SK-N-SH (cell line): ENCODE measurements at regions not wholly inside any gene's neighbourhood (a gene's known extent, or its start where the extent isn't known, plus 50 kb on each side); places are given as distances from the start of the nearest gene placed in this dataset.

ENCODE experiments used
- CTCF ChIA-PET: fragments of 300-600, 350-600 bp; formaldehyde crosslinking; extraction: SDS; loops from one replicate; lab custom pipeline; 2021; lab: Yijun Ruan, JAX
- POLR2A ChIA-PET: fragments of 350-600 bp; sonication (Branson Sonifier 250); formaldehyde crosslinking; extraction: SDS; loops from one replicate; lab custom pipeline; 2020; ENCODE audit warnings: antibody characterized with exemption, inconsistent platforms; lab: Yijun Ruan, JAX
- DNase-seq: peaks from one replicate; pipeline ENCODE4 v3.0.0; 2012
- H2AFZ ChIP-seq: fragments of 200-600 bp; sonication (generic); 2 replicates; pipeline ENCODE4 v1.8.1; 2016; ENCODE audit warnings: antibody characterized with exemption, mild to moderate bottlenecking, low read depth
- H3F3A ChIP-seq: fragments of 200-600 bp; sonication (generic); replicated peaks from 2 replicates; pipeline ENCODE3; 2016; ENCODE audit warnings: antibody characterized with exemption, mild to moderate bottlenecking; ENCODE audit not compliant: insufficient read depth
- H3K27ac ChIP-seq, 2 experiments: fragments of 200-500 bp in 1 of 2; fragments of 200-600 bp in 1 of 2; sonication (Bioruptor generic) in 1 of 2; sonication (generic), shearing (Covaris generic) in 1 of 2; 2 replicates each; pipeline versions ENCODE4 v1.5.1 to v1.6.1; 2014 to 2016; ENCODE audit warnings: low read depth in 2 of 2, inconsistent platforms in 1 of 2, low read length in 1 of 2, mild to moderate bottlenecking in 1 of 2, mixed read lengths in 1 of 2
- H3K27me3 ChIP-seq: fragments of 200-600 bp; sonication (generic), shearing (Covaris generic); 2 replicates; pipeline ENCODE4 v1.6.1; 2016; ENCODE audit warnings: mixed run types; ENCODE audit not compliant: insufficient read depth
- H3K36me3 ChIP-seq, 2 experiments: fragments of 200-500 bp in 1 of 2; fragments of 200-600 bp in 1 of 2; sonication (Bioruptor generic) in 1 of 2; sonication (generic) in 1 of 2; replicated peaks in 1 of 2; 2 replicates each; pipeline versions ENCODE3 to v1.5.1; 2014 to 2016; ENCODE audit warnings: low read length in 1 of 2, mild to moderate bottlenecking in 1 of 2; ENCODE audit not compliant: insufficient read depth in 2 of 2, control insufficient read depth in 1 of 2
- H3K4me1 ChIP-seq, 2 experiments: fragments of 200-500 bp in 1 of 2; fragments of 200-600 bp in 1 of 2; sonication (Bioruptor generic) in 1 of 2; sonication (generic), shearing (Covaris generic) in 1 of 2; 2 replicates each; pipeline versions ENCODE4 v1.5.1 to v1.6.1; 2014 to 2016; ENCODE audit warnings: low read depth in 1 of 2, low read length in 1 of 2, mixed run types in 1 of 2; ENCODE audit not compliant: insufficient read depth in 2 of 2, control insufficient read depth in 1 of 2
- H3K4me2 ChIP-seq: fragments of 200-600 bp; sonication (generic), shearing (Covaris generic); 2 replicates; pipeline ENCODE4 v1.6.1; 2017; ENCODE audit warnings: mixed run types
- H3K4me3 ChIP-seq, 2 experiments: fragments of 200-500 bp in 1 of 2; fragments of 200-600 bp in 1 of 2; sonication (Bioruptor generic) in 1 of 2; sonication (generic), shearing (Covaris generic) in 1 of 2; 2 replicates each; pipeline versions ENCODE4 v1.5.1 to v1.8.1; 2014 to 2016; ENCODE audit warnings: low read depth in 2 of 2, inconsistent platforms in 1 of 2, low read length in 1 of 2, mild to moderate bottlenecking in 1 of 2, mixed read lengths in 1 of 2, moderate library complexity in 1 of 2
- H3K79me2 ChIP-seq: fragments of 200-600 bp; sonication (generic); 2 replicates; pipeline ENCODE4 v1.8.1; 2017; ENCODE audit warnings: mild to moderate bottlenecking; ENCODE audit not compliant: insufficient read depth
- H3K9ac ChIP-seq: fragments of 200-600 bp; sonication (generic); 2 replicates; pipeline ENCODE4 v1.6.1; 2017; ENCODE audit warnings: mixed run types
- H3K9me2 ChIP-seq: fragments of 200-600 bp; sonication (generic); 2 replicates; pipeline ENCODE4 v1.6.1; 2017; ENCODE audit warnings: mixed run types
- H3K9me3 ChIP-seq: fragments of 200-600 bp; sonication (generic); 2 replicates; pipeline ENCODE4 v1.6.1; 2017; ENCODE audit warnings: mixed run types, mild to moderate bottlenecking, moderate library complexity
- H4K20me1 ChIP-seq: fragments of 200-600 bp; sonication (generic); 2 replicates; pipeline ENCODE4 v1.6.1; 2017; ENCODE audit warnings: mild to moderate bottlenecking, mixed run types; ENCODE audit not compliant: insufficient read depth
- CHD2 ChIP-seq: fragments of 150-350 bp; IDR thresholded peaks from 2 replicates; pipeline ENCODE4 v1.6.1; 2018; ENCODE audit warnings: low read length; ENCODE audit not compliant: partially characterized antibody
- CTCF ChIP-seq: fragments of 200-600 bp; sonication (generic); IDR thresholded peaks from 2 replicates; pipeline ENCODE4 v1.6.1; 2017; ENCODE audit warnings: antibody characterized with exemption, mild to moderate bottlenecking, moderate library complexity
- ELF1 ChIP-seq: IDR thresholded peaks from 2 replicates; pipeline ENCODE4 v1.4.0; 2012
- EP300 ChIP-seq, 2 experiments: IDR thresholded peaks; 2 replicates each; pipeline versions ENCODE4 v1.4.0 to v1.6.1; 2012; ENCODE audit warnings: borderline replicate concordance in 1 of 2, low read depth in 1 of 2, low read length in 1 of 2
- EZH2phosphoT487 ChIP-seq: fragments of 200-600 bp; sonication (generic); IDR thresholded peaks from 2 replicates; pipeline ENCODE4 v1.6.1; 2017; ENCODE audit warnings: low read depth, mixed run types, mild to moderate bottlenecking, antibody characterized with exemption, moderate library complexity, borderline replicate concordance
- FOSL2 ChIP-seq: IDR thresholded peaks from 2 replicates; pipeline ENCODE4 v1.4.0; 2012; ENCODE audit warnings: low read depth, mild to moderate bottlenecking, moderate library complexity, borderline replicate concordance
- FOXJ3 ChIP-seq: sonication (generic); formaldehyde crosslinking; IDR thresholded peaks from 2 replicates; pipeline ENCODE4 v1.5.1; 2020; ENCODE audit warnings: mild to moderate bottlenecking, missing genetic modification reagents
- FOXM1 ChIP-seq: IDR thresholded peaks from 2 replicates; pipeline ENCODE4 v1.4.0; 2012; ENCODE audit warnings: low read depth, mild to moderate bottlenecking
- GABPA ChIP-seq: IDR thresholded peaks from 2 replicates; pipeline ENCODE4 v1.4.0; 2012; ENCODE audit warnings: low read depth, mild to moderate bottlenecking
- GATA2 ChIP-seq: sonication (generic); formaldehyde crosslinking; IDR thresholded peaks from 2 replicates; pipeline ENCODE4 v1.5.0; 2020; ENCODE audit warnings: mild to moderate bottlenecking, missing genetic modification reagents
- IRF3 ChIP-seq: fragments of 150-350 bp; IDR thresholded peaks from 2 replicates; pipeline ENCODE4 v1.6.1; 2016; ENCODE audit warnings: mild to moderate bottlenecking, low read depth, low read length
- JUND ChIP-seq: IDR thresholded peaks from 2 replicates; pipeline ENCODE4 v1.4.0; 2012
- MEF2A ChIP-seq: IDR thresholded peaks from 2 replicates; pipeline ENCODE4 v1.4.0; 2012; ENCODE audit warnings: low read depth, borderline replicate concordance
- MXI1 ChIP-seq: IDR thresholded peaks from 2 replicates; pipeline ENCODE4 v1.6.1; 2012; ENCODE audit warnings: mild to moderate bottlenecking, low read depth, low read length, improper control_type of control experiment
- NFIC ChIP-seq: IDR thresholded peaks from 2 replicates; pipeline ENCODE4 v1.4.0; 2012; ENCODE audit warnings: borderline replicate concordance
- NRF1 ChIP-seq: IDR thresholded peaks from 2 replicates; pipeline ENCODE4 v1.6.1; 2012; ENCODE audit warnings: low read depth, mild to moderate bottlenecking, low read length
- PBX3 ChIP-seq: IDR thresholded peaks from 2 replicates; pipeline ENCODE4; 2012
- RCOR1 ChIP-seq: fragments of 150-350 bp; IDR thresholded peaks from 2 replicates; pipeline ENCODE4 v1.6.1; 2017; ENCODE audit warnings: antibody characterized with exemption, low read length
- REST ChIP-seq: IDR thresholded peaks from 2 replicates; pipeline ENCODE4 v1.6.1; 2012; ENCODE audit warnings: mild to moderate bottlenecking, low read depth, low read length, moderate library complexity
- RFX5 ChIP-seq: IDR thresholded peaks from 2 replicates; pipeline ENCODE4 v1.6.1; 2012; ENCODE audit warnings: mild to moderate bottlenecking, improper control_type of control experiment, low read length
- RXRA ChIP-seq: IDR thresholded peaks from 2 replicates; pipeline ENCODE4 v1.4.0; 2012; ENCODE audit warnings: low read depth, mild to moderate bottlenecking, borderline replicate concordance
- SIN3A ChIP-seq: IDR thresholded peaks from 2 replicates; pipeline ENCODE4 v1.6.1; 2012; ENCODE audit warnings: low read depth, mild to moderate bottlenecking, low read length, moderate library complexity, borderline replicate concordance
- SMC3 ChIP-seq: IDR thresholded peaks from 2 replicates; pipeline ENCODE4 v1.6.1; 2012; ENCODE audit warnings: low read depth, low read length, improper control_type of control experiment
- TAF1 ChIP-seq: IDR thresholded peaks from 2 replicates; pipeline ENCODE4 v1.6.1; 2012; ENCODE audit warnings: low read depth, mild to moderate bottlenecking, low read length, moderate library complexity, borderline replicate concordance
- TCF12 ChIP-seq: IDR thresholded peaks from 2 replicates; pipeline ENCODE4 v1.4.0; 2012
- YY1 ChIP-seq: IDR thresholded peaks from 2 replicates; pipeline ENCODE4 v1.4.0; 2012; ENCODE audit warnings: low read depth, mild to moderate bottlenecking
- WGBS: methylation state at CpG from one replicate; pipeline ENCODE4 v1.1.6; 2017; ENCODE audit warnings: low lambda C conversion rate; 5-methylcytosine and 5-hydroxymethylcytosine counted together
- TF ChIP-seq, protein P1 (sequence below): IDR thresholded peaks from 2 replicates; pipeline ENCODE4 v1.4.0; 2012; ENCODE audit warnings: low read depth
- TF ChIP-seq, protein P2 (sequence below): IDR thresholded peaks from 2 replicates; pipeline ENCODE4 v1.4.0; 2012; ENCODE audit warnings: low read depth, borderline replicate concordance

DNA sequence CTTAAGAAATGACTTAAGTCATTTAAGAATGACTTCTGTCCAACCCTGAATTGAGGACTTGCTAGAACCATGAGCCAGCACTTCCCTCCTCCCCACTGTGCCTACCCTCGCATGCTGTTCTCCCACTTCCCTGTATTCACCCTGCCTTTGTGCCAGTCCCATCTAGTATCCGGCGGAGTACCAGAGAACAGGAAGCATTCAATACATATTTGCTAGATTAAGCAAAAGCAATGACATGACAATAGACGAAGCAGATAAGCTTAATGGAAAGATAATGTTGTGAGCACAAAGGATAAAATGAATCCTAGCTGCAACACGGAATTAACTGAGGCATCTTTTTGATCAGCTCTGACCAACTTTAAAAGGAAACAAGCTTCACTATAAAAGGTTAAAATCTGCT lies 328.5 kb downstream of the TDRD15 start:
- Histone ChIP-seq H3K4me2 (no peak overlapping the region), H3K4me3 (no peak overlapping the region)
- CTCF ChIA-PET: interaction anchor here (0.6 to 1.2 kb wide), 2 partner anchors 9 to 1681 kb away, joined by 3 read pairs; no protein-coding TSS in a partner anchor
- TF ChIP-seq CTCF: no peak
- TF ChIP-seq GABPA: no peak
- no peak for TF ChIP-seq JUND
- TF ChIP-seq MXI1: no peak
- TF ChIP-seq NRF1: no peak
- no peak for TF ChIP-seq SIN3A
- no peak for TF ChIP-seq ELF1
- TF ChIP-seq EP300 (IDR thresholded peaks at IDR 0.05; ENCODE audit: borderline replicate concordance in 1 of 2, low read depth in 1 of 2, low read length in 1 of 2): peak in 1 of 2 experiments; percentile 77; a peak in 1 of 4 replicates
- no peak for TF ChIP-seq PBX3
- TF ChIP-seq, protein P1, sequence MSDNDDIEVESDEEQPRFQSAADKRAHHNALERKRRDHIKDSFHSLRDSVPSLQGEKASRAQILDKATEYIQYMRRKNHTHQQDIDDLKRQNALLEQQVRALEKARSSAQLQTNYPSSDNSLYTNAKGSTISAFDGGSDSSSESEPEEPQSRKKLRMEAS: no peak
- TF ChIP-seq MEF2A: no peak
- peak; percentile 44; the same call in 1 of the 2 replicates for TF ChIP-seq TCF12
- TF ChIP-seq EZH2phosphoT487: no peak
- TF ChIP-seq SMC3: no peak
- no peak for TF ChIP-seq IRF3
- peak; percentile 93 for TF ChIP-seq FOXJ3
- no peak for TF ChIP-seq YY1
- peak; percentile 64; the same call in 1 of the 2 replicates for TF ChIP-seq RCOR1
- no peak for TF ChIP-seq FOXM1
- no peak for TF ChIP-seq NFIC
- TF ChIP-seq CHD2: peak; percentile 43
- TF ChIP-seq, protein P2, sequence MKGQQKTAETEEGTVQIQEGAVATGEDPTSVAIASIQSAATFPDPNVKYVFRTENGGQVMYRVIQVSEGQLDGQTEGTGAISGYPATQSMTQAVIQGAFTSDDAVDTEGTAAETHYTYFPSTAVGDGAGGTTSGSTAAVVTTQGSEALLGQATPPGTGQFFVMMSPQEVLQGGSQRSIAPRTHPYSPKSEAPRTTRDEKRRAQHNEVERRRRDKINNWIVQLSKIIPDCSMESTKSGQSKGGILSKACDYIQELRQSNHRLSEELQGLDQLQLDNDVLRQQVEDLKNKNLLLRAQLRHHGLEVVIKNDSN: no peak
- no peak for TF ChIP-seq FOSL2
- no peak for TF ChIP-seq RFX5
- TF ChIP-seq GATA2 (CRISPR knock-in tag): peak; percentile 94
- TF ChIP-seq REST: no peak
- TF ChIP-seq TAF1: no peak
- TF ChIP-seq RXRA: no peak

More for the DNA sequence above, 328.5 kb downstream of the TDRD15 start:
- Histone ChIP-seq H2AFZ (no peak overlapping the region), H3F3A (no peaks in the 10 kb centered on the region), H3K9me2 (no peaks in the 10 kb centered on the region), H3K36me3 (no peaks in the 10 kb centered on the region), H4K20me1 (no peaks in the 10 kb centered on the region), H3K4me1 (peaks cover 0 to 19% of the 10 kb centered on the region in 2 experiments; a peak in 2 of 4 replicates), H3K9ac (no peak overlapping the region), H3K27me3 (no peaks in the 10 kb centered on the region), H3K9me3 (0 out of 2 replicates have a peak, but pooled peaks cover 4% of the 10 kb centered on the region), H3K79me2 (no peaks in the 10 kb centered on the region), H3K27ac (peak overlapping the region in 1 of 2 experiments; percentile 89; a peak in 2 of 4 replicates)
- POLR2A ChIA-PET: interaction anchor here (1.1 kb wide), 1 partner anchor 170 kb away, joined by 3 read pairs; no protein-coding TSS in a partner anchor
- 19% methylated on average over 5 of the region's 5 CpGs for WGBS
- peak; percentile 47 for DNase-seq
